ENCODE measurements at regions not wholly inside any gene's neighbourhood (a gene's known extent, or its start where the extent isn't known, plus 50 kb on each side); places are given as distances from the start of the nearest gene placed in this dataset.

GRCh38 chr3:95655363-95655986, 1158.9 kb upstream of the EPHA6 start:
- H3K27me3 Mint-ChIP-seq (ENCODE audit: low read depth): no peaks in the 10 kb centered on the region
- H3K27ac Mint-ChIP-seq: no peak overlapping the region
- no peak for TF ChIP-seq CTCF (IDR thresholded peaks at IDR 0.05; ENCODE audit: unreplicated experiment in 3 of 3)
- H3K4me1 Mint-ChIP-seq: no peaks in the 10 kb centered on the region
- H3K4me3 Mint-ChIP-seq: no peak overlapping the region
- H3K9me3 Mint-ChIP-seq: peaks cover 10% of the 10 kb centered on the region
- H3K36me3 Mint-ChIP-seq (ENCODE audit: low read depth): no peaks in the 10 kb centered on the region

GRCh38 chr3:95670765-95671164, 1143.6 kb upstream of the EPHA6 start:
- Mint-ChIP-seq H3K36me3 (ENCODE audit: low read depth) (no peaks in the 10 kb centered on the region), H3K9me3 (no peaks in the 10 kb centered on the region)
- no peak for TF ChIP-seq CTCF (IDR thresholded peaks at IDR 0.05; ENCODE audit: unreplicated experiment in 3 of 3)

GRCh38 chr3:95673215-95673614, 1141.2 kb upstream of the EPHA6 start:
- no peaks in the 10 kb centered on the region for H3K36me3 Mint-ChIP-seq (ENCODE audit: low read depth)
- no peak for TF ChIP-seq CTCF (IDR thresholded peaks at IDR 0.05; ENCODE audit: unreplicated experiment in 3 of 3)
- H3K4me1 Mint-ChIP-seq: no peaks in the 10 kb centered on the region
- no peaks in the 10 kb centered on the region for H3K9me3 Mint-ChIP-seq
- H3K27ac Mint-ChIP-seq: no peak overlapping the region
- no peak overlapping the region for H3K4me3 Mint-ChIP-seq
- no peaks in the 10 kb centered on the region for H3K27me3 Mint-ChIP-seq (ENCODE audit: low read depth)

More at GRCh38 chr3:95670765-95671164, 1143.6 kb upstream of the EPHA6 start:
- Mint-ChIP-seq H3K4me1 (no peaks in the 10 kb centered on the region), H3K27me3 (ENCODE audit: low read depth) (no peaks in the 10 kb centered on the region), H3K4me3 (no peak overlapping the region), H3K27ac (no peak overlapping the region)

- Mint-ChIP-seq H3K27ac (no peak overlapping the region), H3K4me3 (no peak overlapping the region), H3K9me3 (peaks cover 9% of the 10 kb centered on the region), H3K27me3 (ENCODE audit: low read depth) (no peaks in the 10 kb centered on the region), H3K36me3 (ENCODE audit: low read depth) (no peaks in the 10 kb centered on the region), H3K4me1 (no peaks in the 10 kb centered on the region)
- TF ChIP-seq CTCF (IDR thresholded peaks at IDR 0.05; ENCODE audit: unreplicated experiment in 3 of 3): no peak
Measured at GRCh38 chr3:95705786-95706418, 1108.5 kb upstream of the EPHA6 start.

GRCh38 chr3:95707268-95707667, 1107.1 kb upstream of the EPHA6 start:
- no peak overlapping the region for H3K27ac Mint-ChIP-seq
- H3K9me3 Mint-ChIP-seq: peaks cover 9% of the 10 kb centered on the region
- no peaks in the 10 kb centered on the region for H3K27me3 Mint-ChIP-seq (ENCODE audit: low read depth)
- TF ChIP-seq CTCF (IDR thresholded peaks at IDR 0.05; ENCODE audit: unreplicated experiment in 3 of 3): no peak
- H3K4me3 Mint-ChIP-seq: no peak overlapping the region
- no peaks in the 10 kb centered on the region for H3K4me1 Mint-ChIP-seq
- H3K36me3 Mint-ChIP-seq (ENCODE audit: low read depth): no peaks in the 10 kb centered on the region

- no peaks in the 10 kb centered on the region for H3K36me3 Mint-ChIP-seq (ENCODE audit: low read depth)
- H3K4me1 Mint-ChIP-seq: no peaks in the 10 kb centered on the region
- no peak for TF ChIP-seq CTCF (IDR thresholded peaks at IDR 0.05; ENCODE audit: unreplicated experiment in 3 of 3)
- no peak overlapping the region for H3K27ac Mint-ChIP-seq
- H3K27me3 Mint-ChIP-seq (ENCODE audit: low read depth): no peaks in the 10 kb centered on the region
- peaks cover 2% of the 10 kb centered on the region for H3K9me3 Mint-ChIP-seq
- H3K4me3 Mint-ChIP-seq: no peak overlapping the region
Measured at GRCh38 chr3:95710684-95711083, 1103.7 kb upstream of the EPHA6 start.
